Mammary epithelial cell (primary cell): ENCODE measurements at regions not wholly inside any gene's neighbourhood (a gene's known extent, or its start where the extent isn't known, plus 50 kb on each side); places are given as distances from the start of the nearest gene placed in this dataset.

Source experiments
- CTCF ChIP-seq, 2 donors: IDR thresholded peaks in 1 of 2; conservative IDR thresholded peaks in 1 of 2; 2 replicates each; pipeline ENCODE4 v1.5.1; 2011 to 2012; ENCODE audit warnings: inconsistent platforms in 2 of 2, low read length in 2 of 2, mild to moderate bottlenecking in 2 of 2, control low read depth in 1 of 2, low read depth in 1 of 2; ENCODE audit not compliant: insufficient read depth in 1 of 2; ENCODE audit errors: extremely low read depth in 1 of 2
- EZH2 ChIP-seq: IDR thresholded peaks from 2 replicates; pipeline ENCODE4 v1.6.1; 2012; ENCODE audit warnings: low read length, inconsistent platforms, borderline replicate concordance

- TF ChIP-seq CTCF (conservative IDR thresholded peaks at IDR 0.05 in 1 of 2, IDR thresholded peaks at IDR 0.05 in 1 of 2; ENCODE audit: extremely low read depth in 1 of 2, insufficient read depth in 1 of 2, low read depth in 1 of 2, low read length in 2 of 2): no peak
- no peak for TF ChIP-seq EZH2
These were observed 499.9 kb downstream of the KCTD12 start for GRCh38 chr13:76386321-76386720.
